Sciatic nerve (tissue), 2 donors: ENCODE measurements at regions not wholly inside any gene's neighbourhood (a gene's known extent, or its start where the extent isn't known, plus 50 kb on each side); places are given as distances from the start of the nearest gene placed in this dataset.

Experiments used
- ATAC-seq: fragments of 200-7000 bp; cut with Tn5 transposase; one replicate; pipeline ENCODE4 v1.9.1; 2020; ENCODE audit warnings: mild to moderate bottlenecking, moderate library complexity
- DNase-seq: peaks from one replicate; pipeline ENCODE4 v3.0.0-alpha.2; 2020; ENCODE audit warnings: low spot score
- intact Hi-C: fragments of 100-400 bp; cut with DNase I; formaldehyde crosslinking; loops from one replicate; pipeline ENCODE4 v1.14.2; 2022
- donor health status: DM: no; HTN: no; CAD: no.
- donor health status: DM: no; HTN: no; CAD: no.

GRCh38 chr3:70853161-70853944 lies 540.9 kb upstream of the MDFIC2 start:
- no peak for ATAC-seq
- no peak for DNase-seq
- intact Hi-C loops = no loop called here

- ATAC-seq (peak; percentile 86), DNase-seq (peak; percentile 67)
- intact Hi-C loops = no loop called here
Measured at GRCh38 chr3:70849911-70850699, 537.7 kb upstream of the MDFIC2 start.

- intact Hi-C loops = no loop called here
- ATAC-seq = no peak
- DNase-seq = no peak
Measured at GRCh38 chr3:70840106-70840870, 527.9 kb upstream of the MDFIC2 start.

GRCh38 chr3:70833239-70833960 lies 521.0 kb upstream of the MDFIC2 start:
- no peak for DNase-seq
- intact Hi-C loops = no loop called here
- ATAC-seq = peak; percentile 34

GRCh38 chr3:70832834-70833205 lies 520.4 kb upstream of the MDFIC2 start:
- ATAC-seq = peak; percentile 31
- intact Hi-C loops = no loop called here

GRCh38 chr3:70832089-70832833 lies 519.8 kb upstream of the MDFIC2 start:
- DNase-seq = no peak
- ATAC-seq = peak; percentile 87
- intact Hi-C loops = no loop called here

More at GRCh38 chr3:70832834-70833205, 520.4 kb upstream of the MDFIC2 start:
- no peak for DNase-seq

- intact Hi-C loops = no loop called here
- no peak for DNase-seq
- ATAC-seq = peak; percentile 53
Measured at GRCh38 chr3:70829092-70829491, 516.7 kb upstream of the MDFIC2 start.

GRCh38 chr3:70824773-70825172 lies 512.3 kb upstream of the MDFIC2 start:
- no peak for ATAC-seq
- no peak for DNase-seq
- intact Hi-C loops = no loop called here

- DNase-seq (no peak), ATAC-seq (peak; percentile 81)
- intact Hi-C loops = no loop called here
Measured at GRCh38 chr3:70824078-70824477, 511.6 kb upstream of the MDFIC2 start.

GRCh38 chr3:70823622-70824021 lies 511.2 kb upstream of the MDFIC2 start:
- intact Hi-C loops = no loop called here
- DNase-seq (no peak), ATAC-seq (no peak)

GRCh38 chr3:70822669-70823068 lies 510.2 kb upstream of the MDFIC2 start:
- intact Hi-C loops = no loop called here
- no peak for ATAC-seq
- no peak for DNase-seq

- intact Hi-C loops = no loop called here
- ATAC-seq = no peak
Measured at GRCh38 chr3:70821602-70822001, 509.2 kb upstream of the MDFIC2 start.

GRCh38 chr3:70820397-70820796 lies 508.0 kb upstream of the MDFIC2 start:
- DNase-seq = no peak

More at GRCh38 chr3:70821602-70822001, 509.2 kb upstream of the MDFIC2 start:
- no peak for DNase-seq

GRCh38 chr3:70818145-70818544 lies 505.7 kb upstream of the MDFIC2 start:
- no peak for DNase-seq
- no peak for ATAC-seq
- intact Hi-C loops = no loop called here

More at GRCh38 chr3:70820397-70820796, 508.0 kb upstream of the MDFIC2 start:
- intact Hi-C loops = no loop called here
- no peak for ATAC-seq

GRCh38 chr3:70816346-70816745 lies 503.9 kb upstream of the MDFIC2 start:
- intact Hi-C loops = no loop called here
- no peak for ATAC-seq
- no peak for DNase-seq

- ATAC-seq (no peak), DNase-seq (no peak)
- intact Hi-C loops = no loop called here
Measured at GRCh38 chr3:70815817-70816216, 503.4 kb upstream of the MDFIC2 start.

- intact Hi-C loops = no loop called here
- DNase-seq = no peak
- peak; percentile 48 for ATAC-seq
Measured at GRCh38 chr3:70813311-70813710, 500.9 kb upstream of the MDFIC2 start.

GRCh38 chr3:70811880-70812279 lies 499.4 kb upstream of the MDFIC2 start:
- ATAC-seq (peak; percentile 99), DNase-seq (peak; percentile 70)
- intact Hi-C loops = no loop called here
